Endothelial cell of umbilical vein (primary cell): ENCODE measurements at regions not wholly inside any gene's neighbourhood (a gene's known extent, or its start where the extent isn't known, plus 50 kb on each side); places are given as distances from the start of the nearest gene placed in this dataset.

Experiments used
- BruUV-seq: library from RNA; stranded (reverse); fragments of 400-500 nt; replicated peaks from 2 replicates; lab custom pipeline; 2021; lab: Mats Ljungman, UMichigan
- CTCF ChIA-PET: fragments of 300-600, 350-600 bp; sonication (Branson Sonifier 250); formaldehyde crosslinking; loops from one replicate; lab custom pipeline; 2021; ENCODE audit warnings: antibody characterized with exemption, inconsistent platforms; lab: Charles Lee
- POLR2A ChIA-PET: fragments of 300-600, 350-600 bp; sonication (Branson Sonifier 250); formaldehyde crosslinking; loops from one replicate; lab custom pipeline; 2021; ENCODE audit warnings: antibody characterized with exemption, inconsistent platforms; lab: Charles Lee
- DNase-seq: peaks from one replicate; pipeline ENCODE4 v3.0.0-alpha.2; 2011; ENCODE audit warnings: low read depth, low spot score
- FAIRE-seq: peaks from 2 replicates; lab custom pipeline; 2011; peaks lifted over from hg19 to GRCh38; lab: Jason Lieb, UNC
- H2AFZ ChIP-seq: 2 replicates; pipeline ENCODE4 v1.6.0; 2012; ENCODE audit warnings: low read depth, low read length, control low read depth, inconsistent platforms
- H3K27ac ChIP-seq: 2 replicates; pipeline ENCODE4 v1.5.1; 2011; ENCODE audit warnings: low read depth, mild to moderate bottlenecking, control low read depth, low read length, moderate library complexity; ENCODE audit not compliant: insufficient read depth
- H3K27me3 ChIP-seq, 2 experiments: 2 replicates each; pipeline versions ENCODE4 v1.6.0 to v1.6.1; 2011; ENCODE audit warnings: low read length in 2 of 2, mixed read lengths in 1 of 2; ENCODE audit not compliant: control insufficient read depth in 2 of 2, insufficient read depth in 2 of 2
- H3K36me3 ChIP-seq, 2 experiments: 2 replicates in 1 of 2; 3 replicates in 1 of 2; pipeline ENCODE4 v1.5.1; 2011; ENCODE audit warnings: low read length in 2 of 2, mild to moderate bottlenecking in 1 of 2, moderate library complexity in 1 of 2; ENCODE audit not compliant: control insufficient read depth in 2 of 2, insufficient read depth in 2 of 2; ENCODE audit errors: extremely low read depth in 1 of 2
- H3K4me1 ChIP-seq: 3 replicates; pipeline ENCODE4 v1.5.1; 2011; ENCODE audit warnings: mild to moderate bottlenecking, low read length; ENCODE audit not compliant: control insufficient read depth, insufficient read depth; ENCODE audit errors: extremely low read depth
- H3K4me2 ChIP-seq: 2 replicates; pipeline ENCODE4 v1.6.1; 2011; ENCODE audit warnings: low read length, control low read depth, mixed read lengths; ENCODE audit not compliant: insufficient read depth
- H3K4me3 ChIP-seq, 3 experiments: fragments of 200-600 bp in 1 of 3; sonication (generic), shearing (Covaris generic) in 1 of 3; replicated peaks in 1 of 3; 2 replicates each; pipeline ENCODE4 v1.5.1; 2011 to 2016; ENCODE audit warnings: control low read depth in 3 of 3, low read length in 3 of 3, mild to moderate bottlenecking in 2 of 3, inconsistent platforms in 1 of 3, low read depth in 1 of 3, moderate library complexity in 1 of 3; ENCODE audit not compliant: insufficient read depth in 1 of 3
- H3K79me2 ChIP-seq: 2 replicates; pipeline ENCODE4 v1.6.0; 2012; ENCODE audit warnings: low read length, inconsistent platforms; ENCODE audit not compliant: control insufficient read depth, insufficient read depth
- H3K9ac ChIP-seq: replicated peaks from 2 replicates; pipeline ENCODE3; 2011; ENCODE audit warnings: low read length, control low read depth; ENCODE audit not compliant: insufficient read depth; ENCODE audit errors: extremely low read depth
- H3K9me1 ChIP-seq: replicated peaks from 3 replicates; pipeline ENCODE4 v1.6.0; 2011; ENCODE audit warnings: mild to moderate bottlenecking, low read length; ENCODE audit not compliant: control insufficient read depth, insufficient read depth; ENCODE audit errors: extremely low read depth
- H3K9me3 ChIP-seq: replicated peaks from 2 replicates; pipeline ENCODE4 v1.5.1; 2012; ENCODE audit warnings: low read length, inconsistent platforms; ENCODE audit not compliant: control insufficient read depth, insufficient read depth
- H4K20me1 ChIP-seq: replicated peaks from 2 replicates; pipeline ENCODE3; 2011; ENCODE audit warnings: mild to moderate bottlenecking, low read length; ENCODE audit not compliant: control insufficient read depth, insufficient read depth; ENCODE audit errors: extremely low read depth
- EZH2 ChIP-seq: IDR thresholded peaks from 2 replicates; pipeline ENCODE4 v1.6.1; 2012; ENCODE audit warnings: borderline replicate concordance, low read depth, mild to moderate bottlenecking, moderate library complexity, low read length, inconsistent platforms; ENCODE audit not compliant: severe bottlenecking
- FOS ChIP-seq: IDR thresholded peaks from 2 replicates; pipeline ENCODE4 v1.6.1; 2011; ENCODE audit warnings: mild to moderate bottlenecking, low read length, moderate library complexity, borderline replicate concordance; ENCODE audit not compliant: insufficient read depth
- GATA2 ChIP-seq: IDR thresholded peaks from 2 replicates; pipeline ENCODE4 v1.7.0; 2011; ENCODE audit warnings: low read depth, mild to moderate bottlenecking, moderate library complexity, mixed read lengths, low read length; ENCODE audit not compliant: insufficient read length, insufficient read depth
- JUN ChIP-seq: IDR thresholded peaks from 2 replicates; pipeline ENCODE4 v1.6.1; 2011; ENCODE audit warnings: borderline replicate concordance, low read depth; ENCODE audit not compliant: insufficient read length, insufficient read depth
- MYC ChIP-seq: IDR thresholded peaks from one replicate; pipeline ENCODE4 v1.6.1; 2011; ENCODE audit warnings: mild to moderate bottlenecking, low read depth, low read length
- POLR2A ChIP-seq: IDR thresholded peaks from 2 replicates; pipeline ENCODE4 v1.6.1; 2012; ENCODE audit warnings: low read depth, mild to moderate bottlenecking, control low read depth, low read length
- POLR2AphosphoS5 ChIP-seq: IDR thresholded peaks from 2 replicates; pipeline ENCODE4 v1.6.1; 2012; ENCODE audit warnings: low read depth, mild to moderate bottlenecking, control low read depth, low read length, moderate library complexity; ENCODE audit not compliant: insufficient read depth
- dilution Hi-C: fragments of 300-500 bp; cut with MboI; formaldehyde crosslinking; loops from one replicate; pipeline ENCODE4 v1.15.0; 2019; ENCODE audit warnings: low sequenced_read_pairs; ENCODE audit not compliant: extremely low pct_ligation_motif_present
- intact Hi-C: fragments of 100-400 bp; cut with micrococcal nuclease; formaldehyde crosslinking; loops from one replicate; pipeline ENCODE4 v1.10.0; 2022
- TF ChIP-seq, protein P1 (sequence below), 2 donors: IDR thresholded peaks; 1 replicate in 1 of 2; 2 replicates in 1 of 2; pipeline ENCODE4 v1.5.1; 2011; ENCODE audit warnings: low read length in 2 of 2, mild to moderate bottlenecking in 2 of 2, moderate library complexity in 2 of 2, control low read depth in 1 of 2, inconsistent platforms in 1 of 2, low read depth in 1 of 2; ENCODE audit not compliant: insufficient read depth in 1 of 2; ENCODE audit errors: extremely low read depth in 1 of 2
- TF ChIP-seq, protein P2 (sequence below): IDR thresholded peaks from 2 replicates; pipeline ENCODE4 v1.6.1; 2011; ENCODE audit not compliant: insufficient read depth, insufficient read length

DNA sequence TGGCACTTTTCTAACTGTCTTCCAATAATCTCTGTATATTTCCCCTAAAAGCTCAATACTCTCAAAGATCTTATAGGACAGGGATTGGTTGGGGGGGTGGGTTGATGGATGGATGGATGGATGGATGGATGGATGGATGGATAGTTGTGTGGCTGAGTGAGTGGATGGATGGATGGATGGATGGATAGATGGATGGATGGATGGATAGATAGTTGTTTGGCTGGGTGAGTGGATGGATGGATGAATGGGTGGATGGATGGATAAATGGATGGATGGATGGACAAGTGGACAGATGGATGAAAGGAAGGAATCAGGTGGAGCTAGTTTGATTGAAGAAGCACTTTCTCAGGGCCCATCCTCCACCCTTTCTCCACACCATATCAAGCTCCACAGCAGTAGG is 388.8 kb downstream of the CDC5L start:
- H3K27me3 ChIP-seq, result no peaks in the 10 kb centered on the region
- no peaks in the 10 kb centered on the region for H3K79me2 ChIP-seq
- no peaks in the 10 kb centered on the region for H3K9me1 ChIP-seq
- H3K36me3 ChIP-seq, result no peaks in the 10 kb centered on the region
- no peaks in the 10 kb centered on the region for H4K20me1 ChIP-seq
- ChIA-PET POLR2A (no interaction called here), CTCF (no interaction called here)
- FAIRE-seq (no peak), DNase-seq (no peak)
- no peak overlapping the region for H2AFZ ChIP-seq
- H3K4me3 ChIP-seq, result no peak overlapping the region
- dilution Hi-C loops (no loop called here), intact Hi-C loops (no loop called here)
- BruUV-seq, result no TSS peak
- H3K4me1 ChIP-seq, result no peaks in the 10 kb centered on the region
- H3K9ac ChIP-seq, result no peak overlapping the region
- H3K9me3 ChIP-seq, result no peaks in the 10 kb centered on the region
- TF ChIP-seq GATA2 (no peak), MYC (no peak), POLR2A (no peak), JUN (no peak), FOS (no peak), EZH2 (no peak), POLR2AphosphoS5 (no peak)
- TF ChIP-seq, protein P1, sequence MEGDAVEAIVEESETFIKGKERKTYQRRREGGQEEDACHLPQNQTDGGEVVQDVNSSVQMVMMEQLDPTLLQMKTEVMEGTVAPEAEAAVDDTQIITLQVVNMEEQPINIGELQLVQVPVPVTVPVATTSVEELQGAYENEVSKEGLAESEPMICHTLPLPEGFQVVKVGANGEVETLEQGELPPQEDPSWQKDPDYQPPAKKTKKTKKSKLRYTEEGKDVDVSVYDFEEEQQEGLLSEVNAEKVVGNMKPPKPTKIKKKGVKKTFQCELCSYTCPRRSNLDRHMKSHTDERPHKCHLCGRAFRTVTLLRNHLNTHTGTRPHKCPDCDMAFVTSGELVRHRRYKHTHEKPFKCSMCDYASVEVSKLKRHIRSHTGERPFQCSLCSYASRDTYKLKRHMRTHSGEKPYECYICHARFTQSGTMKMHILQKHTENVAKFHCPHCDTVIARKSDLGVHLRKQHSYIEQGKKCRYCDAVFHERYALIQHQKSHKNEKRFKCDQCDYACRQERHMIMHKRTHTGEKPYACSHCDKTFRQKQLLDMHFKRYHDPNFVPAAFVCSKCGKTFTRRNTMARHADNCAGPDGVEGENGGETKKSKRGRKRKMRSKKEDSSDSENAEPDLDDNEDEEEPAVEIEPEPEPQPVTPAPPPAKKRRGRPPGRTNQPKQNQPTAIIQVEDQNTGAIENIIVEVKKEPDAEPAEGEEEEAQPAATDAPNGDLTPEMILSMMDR (IDR thresholded peaks at IDR 0.05; ENCODE audit: extremely low read depth in 1 of 2, insufficient read depth in 1 of 2, low read depth in 1 of 2, low read length in 2 of 2), result no peak
- TF ChIP-seq, protein P2, sequence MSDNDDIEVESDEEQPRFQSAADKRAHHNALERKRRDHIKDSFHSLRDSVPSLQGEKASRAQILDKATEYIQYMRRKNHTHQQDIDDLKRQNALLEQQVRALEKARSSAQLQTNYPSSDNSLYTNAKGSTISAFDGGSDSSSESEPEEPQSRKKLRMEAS, result no peak
- no peak overlapping the region for H3K27ac ChIP-seq
- H3K4me2 ChIP-seq, result no peak overlapping the region
